HUES48 (cell line): ENCODE measurements at regions not wholly inside any gene's neighbourhood (a gene's known extent, or its start where the extent isn't known, plus 50 kb on each side); places are given as distances from the start of the nearest gene placed in this dataset.
"Not testable (repeated sequence)": the region's sequence is repeated elsewhere in the genome, so short reads cannot be mapped to it uniquely, and the experiment has no call there.

ENCODE experiments used
- H3K27ac ChIP-seq: one replicate; pipeline ENCODE4 v1.7.0; 2013; ENCODE audit warnings: low read depth, low read length, inconsistent platforms
- H3K27me3 ChIP-seq: 2 replicates; pipeline ENCODE4 v1.6.1; 2013; ENCODE audit warnings: mild to moderate bottlenecking, low read length; ENCODE audit not compliant: control insufficient read depth, insufficient read depth
- H3K36me3 ChIP-seq: 2 replicates; pipeline ENCODE4 v1.6.1; 2013; ENCODE audit warnings: low read length; ENCODE audit not compliant: control insufficient read depth, insufficient read depth
- H3K4me1 ChIP-seq: 2 replicates; pipeline ENCODE4 v1.6.1; 2013; ENCODE audit warnings: mild to moderate bottlenecking, low read length; ENCODE audit not compliant: control insufficient read depth, insufficient read depth
- H3K4me3 ChIP-seq: 2 replicates; pipeline ENCODE4 v1.5.1; 2013; ENCODE audit warnings: mild to moderate bottlenecking, low read depth, low read length
- H3K9ac ChIP-seq: 2 replicates; pipeline ENCODE4 v1.6.1; 2013; ENCODE audit warnings: mild to moderate bottlenecking, low read depth, low read length, moderate library complexity
- H3K9me3 ChIP-seq: 2 replicates; pipeline ENCODE4 v1.6.1; 2013; ENCODE audit warnings: low read length; ENCODE audit not compliant: control insufficient read depth, insufficient read depth

DNA sequence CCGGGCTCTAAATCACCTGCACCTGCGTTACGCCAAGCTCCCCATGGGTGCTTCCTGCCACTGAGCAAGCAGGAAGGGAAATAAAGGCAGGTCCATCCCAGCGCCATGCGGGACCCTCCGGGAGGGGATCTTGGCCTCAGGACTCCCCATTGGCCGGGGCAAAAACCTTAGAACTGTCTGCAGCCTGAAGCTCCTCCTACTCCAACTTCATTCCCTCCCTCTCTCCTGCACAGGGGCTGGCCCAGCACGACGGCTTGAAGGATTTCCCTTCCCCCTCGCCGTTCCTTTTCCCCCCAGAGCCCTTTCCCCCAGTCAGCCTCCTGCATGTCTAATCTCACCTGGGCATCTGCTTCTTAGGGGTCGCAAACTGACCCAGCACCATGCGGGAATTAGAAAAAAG lies 137.2 kb upstream of the NCOR2 start:
- no peaks in the 10 kb centered on the region for H3K27me3 ChIP-seq
- no peak overlapping the region for H3K4me3 ChIP-seq
- no peaks in the 10 kb centered on the region for H3K36me3 ChIP-seq
- no peaks in the 10 kb centered on the region for H3K9me3 ChIP-seq
- no peak overlapping the region for H3K27ac ChIP-seq
- no peaks in the 10 kb centered on the region for H3K4me1 ChIP-seq
- no peak overlapping the region for H3K9ac ChIP-seq

DNA sequence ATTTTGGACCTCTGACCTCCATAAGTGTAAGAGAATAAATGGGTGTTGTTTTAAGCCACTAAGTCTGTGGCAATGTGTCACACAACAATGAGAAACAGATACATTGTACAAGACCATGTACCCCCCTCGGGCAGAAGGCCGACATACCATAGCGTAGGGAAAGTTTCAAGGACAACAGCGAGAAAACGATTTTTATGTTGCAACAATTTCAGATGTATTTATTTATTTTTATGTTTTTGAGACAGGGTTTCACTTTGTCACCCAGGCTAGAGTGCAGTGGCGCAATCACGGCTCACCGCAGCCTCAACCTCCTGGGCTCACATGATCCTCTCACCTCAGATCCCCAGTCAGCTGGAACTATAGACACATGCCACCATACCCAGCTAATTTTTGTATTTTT lies 136.4 kb upstream of the NCOR2 start:
- H3K36me3 ChIP-seq, result no peaks in the 10 kb centered on the region
- no peaks in the 10 kb centered on the region for H3K9me3 ChIP-seq
- H3K27me3 ChIP-seq, result no peaks in the 10 kb centered on the region
- no peaks in the 10 kb centered on the region for H3K4me1 ChIP-seq
- H3K4me3 ChIP-seq, result no peak overlapping the region
- H3K9ac ChIP-seq, result no peak overlapping the region
- H3K27ac ChIP-seq, result no peak overlapping the region

DNA sequence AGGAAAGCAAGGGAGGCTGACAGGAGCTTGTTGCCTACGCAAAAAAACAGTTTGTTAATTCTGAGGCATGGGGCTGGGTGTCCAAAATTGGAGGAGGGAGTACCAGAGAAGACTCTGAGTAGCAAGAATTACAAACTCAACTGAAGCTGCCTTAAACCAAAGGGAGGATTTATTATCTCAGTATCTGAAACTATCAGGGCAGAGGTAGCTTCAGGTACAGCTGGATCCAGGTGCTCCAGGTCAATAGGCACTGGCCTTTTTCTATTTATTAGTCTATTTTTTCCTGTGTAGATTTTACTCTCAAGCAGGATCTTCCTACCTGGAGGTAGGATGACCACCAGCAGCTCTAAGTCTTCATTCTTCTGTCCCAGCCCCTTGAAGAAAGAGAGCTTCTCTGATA lies 135.3 kb upstream of the NCOR2 start:
- Histone ChIP-seq H3K4me3 (no peak overlapping the region), H3K9ac (no peak overlapping the region), H3K27ac (no peak overlapping the region), H3K36me3 (no peaks in the 10 kb centered on the region), H3K27me3 (no peaks in the 10 kb centered on the region), H3K4me1 (no peaks in the 10 kb centered on the region), H3K9me3 (no peaks in the 10 kb centered on the region)

DNA sequence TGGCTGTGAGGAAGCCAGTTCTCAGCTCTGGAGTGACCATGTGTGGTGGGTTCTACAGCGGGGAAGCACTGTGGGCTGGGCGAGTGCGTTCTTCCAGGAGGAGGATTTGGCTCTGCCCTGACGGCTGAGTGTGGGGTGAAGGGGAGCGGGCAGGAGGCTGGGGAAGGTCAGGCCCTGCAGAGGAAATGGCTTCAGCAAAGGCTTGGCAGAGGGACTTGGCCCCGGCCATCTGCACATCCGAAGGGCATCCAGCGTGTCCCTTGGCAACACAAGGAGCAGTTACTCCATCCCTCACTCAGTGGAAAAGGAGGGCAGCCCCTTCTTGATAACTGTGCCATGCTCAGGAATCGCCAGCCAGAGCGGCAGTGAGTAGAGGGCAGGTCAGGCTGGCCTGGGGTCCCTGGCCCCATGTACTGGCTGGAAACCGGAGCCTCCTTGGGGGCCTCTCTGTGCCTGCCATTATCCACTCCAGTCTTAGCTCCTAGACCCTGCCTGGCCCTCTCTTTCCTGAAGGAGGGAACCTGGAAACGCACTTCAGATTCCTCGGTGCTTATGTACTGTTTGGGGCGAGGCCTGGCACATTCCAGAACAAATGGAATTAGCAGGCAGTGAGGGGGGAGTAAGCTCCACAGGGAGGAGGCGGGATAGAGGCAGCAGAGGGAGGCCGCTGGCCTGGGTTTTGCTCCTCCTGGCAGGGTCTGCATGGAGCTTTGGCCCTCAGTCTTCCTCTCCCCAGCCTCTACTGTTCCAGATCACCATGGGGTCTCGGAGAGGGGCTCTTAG lies 133.6 kb upstream of the NCOR2 start:
- Histone ChIP-seq H3K4me3 (no peak overlapping the region), H3K9ac (no peak overlapping the region), H3K9me3 (no peaks in the 10 kb centered on the region), H3K4me1 (no peaks in the 10 kb centered on the region), H3K27ac (no peak overlapping the region), H3K27me3 (no peaks in the 10 kb centered on the region), H3K36me3 (no peaks in the 10 kb centered on the region)

DNA sequence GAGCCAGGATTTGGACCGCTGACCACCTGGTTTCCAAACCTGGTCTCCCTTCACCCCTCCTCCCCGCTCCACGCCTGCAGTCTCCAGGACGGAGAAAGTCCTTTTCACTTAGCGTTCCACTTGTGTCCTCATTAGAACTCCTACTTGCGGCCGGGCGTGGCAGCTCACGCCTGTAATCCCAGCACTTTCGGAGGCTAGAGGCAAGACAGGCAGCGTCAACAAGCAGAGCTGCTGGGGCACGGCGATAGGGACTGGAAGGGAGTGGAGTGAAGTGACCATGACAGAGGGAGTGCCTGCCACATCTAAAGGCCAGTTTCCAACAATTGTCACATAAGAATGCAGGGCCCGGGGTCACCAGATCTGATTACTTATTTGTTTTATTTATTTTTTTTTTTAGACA lies 132.5 kb upstream of the NCOR2 start:
- Histone ChIP-seq H3K9me3 (no peaks in the 10 kb centered on the region), H3K4me1 (no peaks in the 10 kb centered on the region), H3K9ac (no peak overlapping the region), H3K36me3 (no peaks in the 10 kb centered on the region), H3K4me3 (no peak overlapping the region), H3K27ac (no peak overlapping the region), H3K27me3 (no peaks in the 10 kb centered on the region)

DNA sequence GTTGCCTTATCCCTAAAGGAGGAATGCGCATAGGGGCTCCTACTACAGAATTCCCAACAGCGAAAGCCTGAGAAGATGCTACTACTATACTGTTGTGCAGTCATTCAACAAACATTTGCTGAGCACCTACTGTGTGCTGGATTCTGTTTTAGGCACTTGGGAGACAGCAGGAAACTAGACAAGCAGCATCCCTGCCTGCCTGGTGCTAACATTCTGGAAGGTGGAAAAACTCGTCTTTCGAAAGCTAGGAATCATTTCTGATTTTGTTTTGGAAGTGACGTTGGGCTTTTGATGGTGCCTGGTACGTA lies 131.5 kb upstream of the NCOR2 start:
- H3K27me3 ChIP-seq, result no peaks in the 10 kb centered on the region
- no peaks in the 10 kb centered on the region for H3K9me3 ChIP-seq
- no peak overlapping the region for H3K4me3 ChIP-seq
- no peak overlapping the region for H3K27ac ChIP-seq
- H3K36me3 ChIP-seq, result no peaks in the 10 kb centered on the region
- no peaks in the 10 kb centered on the region for H3K4me1 ChIP-seq
- no peak overlapping the region for H3K9ac ChIP-seq

DNA sequence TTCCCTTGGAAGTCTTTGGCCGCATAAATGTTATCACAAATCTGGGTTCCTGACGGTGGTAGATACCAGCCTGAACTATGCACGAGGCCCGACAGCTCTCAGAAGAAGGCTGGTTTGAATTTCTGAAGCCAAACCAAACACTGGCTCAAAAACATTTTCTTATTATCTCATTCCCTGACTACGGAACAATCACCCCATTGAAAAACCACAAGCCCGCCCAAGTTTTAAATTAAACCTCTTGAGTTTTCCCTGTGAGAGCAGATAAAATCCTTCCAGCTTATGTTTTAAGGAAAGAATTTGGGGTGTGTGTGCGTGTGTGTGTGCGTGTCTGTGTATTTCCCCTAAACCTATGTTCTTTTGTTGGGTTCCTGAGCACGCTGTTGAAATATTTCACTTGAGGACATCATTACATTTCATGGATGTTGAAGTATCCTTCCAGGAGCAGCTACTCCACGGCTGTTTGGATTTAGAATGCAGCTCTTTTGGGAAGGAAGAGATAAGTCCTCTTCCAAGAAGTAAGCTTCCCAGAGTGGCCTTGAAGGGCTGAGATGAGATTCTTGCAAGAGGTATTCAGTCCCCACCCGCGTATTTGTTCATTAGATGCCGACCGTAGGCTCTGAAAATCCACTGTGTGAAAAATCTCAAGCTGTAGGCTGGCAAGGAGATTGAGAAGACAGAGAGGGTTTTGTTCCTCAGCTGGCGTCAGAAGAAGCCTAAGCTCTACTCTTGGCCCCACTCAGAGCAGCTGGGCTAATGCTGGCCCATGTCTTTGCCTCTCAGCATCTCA lies 131.0 kb upstream of the NCOR2 start:
- H3K4me1 ChIP-seq, result no peaks in the 10 kb centered on the region
- no peaks in the 10 kb centered on the region for H3K36me3 ChIP-seq
- no peak overlapping the region for H3K9ac ChIP-seq
- no peak overlapping the region for H3K27ac ChIP-seq
- no peak overlapping the region for H3K4me3 ChIP-seq
- H3K9me3 ChIP-seq, result no peaks in the 10 kb centered on the region
- H3K27me3 ChIP-seq, result no peaks in the 10 kb centered on the region

DNA sequence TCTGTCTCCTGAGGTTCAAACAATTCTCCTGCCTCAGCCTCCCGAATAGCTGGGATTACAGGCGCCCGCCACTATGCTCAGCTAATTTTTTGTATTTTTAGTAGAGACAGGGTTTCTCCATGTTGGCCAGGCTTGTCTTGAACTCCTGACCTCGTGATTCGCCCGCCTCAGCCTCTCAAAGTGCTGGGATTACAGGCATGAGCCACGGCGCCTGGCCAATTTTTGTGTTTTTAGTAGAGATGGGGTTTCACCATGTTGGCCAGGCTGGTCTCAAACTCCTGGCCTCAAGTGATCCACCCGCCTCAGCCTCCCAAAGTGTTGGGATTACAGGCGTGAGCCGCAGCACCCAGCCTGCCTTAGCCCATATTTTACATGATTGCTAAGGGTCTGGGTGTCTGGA lies 130.3 kb upstream of the NCOR2 start:
- H3K9ac ChIP-seq, H3K4me1 ChIP-seq, H3K36me3 ChIP-seq, H3K9me3 ChIP-seq, H3K27me3 ChIP-seq, H3K4me3 ChIP-seq, H3K27ac ChIP-seq: not testable (repeated sequence)

DNA sequence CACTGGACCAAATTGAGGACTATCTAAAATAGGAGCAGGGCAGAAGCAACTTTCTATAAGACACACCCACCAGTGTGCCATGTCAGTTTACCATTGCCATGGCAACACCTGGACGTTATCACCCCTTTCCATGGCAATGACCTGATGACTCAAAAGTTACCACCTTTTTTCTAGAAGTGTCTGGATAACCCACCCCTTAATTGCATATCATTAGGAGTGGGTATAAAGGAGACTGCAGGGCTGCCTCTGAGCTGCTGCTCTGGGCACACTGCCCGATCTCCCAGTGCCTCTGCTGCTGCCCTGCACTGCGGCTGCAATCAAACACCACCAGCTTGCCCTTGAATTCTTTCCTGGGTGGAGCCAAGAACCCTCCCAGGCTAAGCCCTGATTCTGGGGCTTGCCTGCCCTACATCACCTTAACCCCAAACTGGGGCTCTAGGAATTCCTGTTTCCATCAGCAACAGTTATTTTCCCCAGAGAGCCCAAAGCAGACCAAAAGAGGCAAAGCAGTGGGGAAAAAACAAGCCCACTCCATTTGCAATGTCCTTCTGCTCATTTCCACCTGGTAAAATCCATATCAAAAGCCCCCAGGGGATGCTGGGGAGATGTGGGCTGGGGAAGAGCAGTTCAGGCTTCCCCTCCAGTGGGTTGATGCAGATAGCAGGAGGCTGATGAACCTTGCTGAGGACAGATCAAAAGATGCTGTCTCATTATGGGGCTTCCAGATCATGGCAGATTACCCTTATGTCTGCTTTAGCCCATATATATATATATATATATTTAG lies 129.5 kb upstream of the NCOR2 start:
- no peaks in the 10 kb centered on the region for H3K36me3 ChIP-seq
- no peak overlapping the region for H3K9ac ChIP-seq
- no peak overlapping the region for H3K27ac ChIP-seq
- H3K27me3 ChIP-seq, result no peaks in the 10 kb centered on the region
- no peak overlapping the region for H3K4me3 ChIP-seq
- H3K4me1 ChIP-seq, result no peaks in the 10 kb centered on the region
- H3K9me3 ChIP-seq, result no peaks in the 10 kb centered on the region

DNA sequence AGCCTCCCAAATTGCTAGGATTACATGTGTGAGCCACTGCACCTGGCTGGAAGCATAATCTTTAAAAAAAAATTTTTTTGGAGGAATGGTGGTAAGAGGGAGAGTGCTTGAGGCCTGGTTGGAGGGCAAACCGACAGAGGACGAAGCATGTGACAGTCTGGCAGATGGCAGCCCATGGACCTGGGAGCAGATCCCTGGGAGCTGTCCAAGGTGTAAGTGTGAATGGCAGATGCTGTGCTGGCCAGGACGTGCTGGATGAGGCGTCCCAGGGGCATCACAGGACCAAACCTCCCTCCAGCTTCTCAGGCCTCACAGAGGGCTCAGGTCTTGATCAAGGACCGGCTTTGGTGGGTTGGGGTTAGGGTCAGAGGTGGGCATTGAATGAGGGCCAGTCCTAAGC lies 128.4 kb upstream of the NCOR2 start:
- Histone ChIP-seq H3K27ac (no peak overlapping the region), H3K9me3 (no peaks in the 10 kb centered on the region), H3K4me3 (no peak overlapping the region), H3K36me3 (no peaks in the 10 kb centered on the region), H3K4me1 (no peaks in the 10 kb centered on the region), H3K9ac (no peak overlapping the region), H3K27me3 (no peaks in the 10 kb centered on the region)
